Iris pigment epithelial cell (primary cell): ENCODE measurements at regions not wholly inside any gene's neighbourhood (a gene's known extent, or its start where the extent isn't known, plus 50 kb on each side); places are given as distances from the start of the nearest gene placed in this dataset.

Experiments
- DNase-seq: peaks from one replicate; pipeline ENCODE4 v3.0.0-alpha.2; 2011; ENCODE audit warnings: low read depth

DNA sequence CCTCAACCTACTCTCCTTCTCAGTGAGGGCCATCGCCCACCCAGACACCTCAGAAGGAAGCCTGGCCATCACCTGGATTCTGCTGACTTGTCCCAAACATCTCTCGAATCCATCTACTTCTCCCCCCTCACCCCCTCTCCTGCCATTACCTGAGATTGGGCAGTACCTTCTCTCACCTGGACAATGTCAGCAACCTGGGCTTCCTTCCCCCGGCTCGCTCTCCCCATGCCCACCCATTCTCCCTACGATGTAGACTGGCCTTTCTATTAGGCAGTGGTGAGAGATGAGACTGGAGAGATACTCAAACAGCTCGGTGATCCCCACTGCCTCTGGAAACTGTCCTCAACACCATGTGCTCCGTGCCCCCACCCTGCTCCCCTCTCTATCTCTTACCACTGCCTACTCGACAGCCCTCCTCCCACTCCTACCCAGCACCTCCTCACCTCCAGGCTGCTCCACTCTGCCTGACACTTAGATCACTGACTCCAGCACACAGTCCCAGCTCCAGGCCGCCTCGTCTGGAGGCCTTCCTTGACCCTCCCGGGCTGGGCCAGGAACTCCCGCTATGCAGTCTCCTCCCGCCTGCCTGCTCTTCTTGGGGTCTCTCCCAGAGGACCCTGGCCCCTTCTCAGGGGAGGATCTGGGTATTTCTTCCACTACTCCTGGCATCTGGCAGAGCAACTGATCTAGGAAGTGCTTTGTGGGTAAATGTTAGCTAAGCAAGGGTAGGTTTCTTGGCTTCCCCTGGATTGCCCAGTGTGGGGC, 235.8 kb upstream of the NLRP1 start:
- DNase-seq = no peak

DNA sequence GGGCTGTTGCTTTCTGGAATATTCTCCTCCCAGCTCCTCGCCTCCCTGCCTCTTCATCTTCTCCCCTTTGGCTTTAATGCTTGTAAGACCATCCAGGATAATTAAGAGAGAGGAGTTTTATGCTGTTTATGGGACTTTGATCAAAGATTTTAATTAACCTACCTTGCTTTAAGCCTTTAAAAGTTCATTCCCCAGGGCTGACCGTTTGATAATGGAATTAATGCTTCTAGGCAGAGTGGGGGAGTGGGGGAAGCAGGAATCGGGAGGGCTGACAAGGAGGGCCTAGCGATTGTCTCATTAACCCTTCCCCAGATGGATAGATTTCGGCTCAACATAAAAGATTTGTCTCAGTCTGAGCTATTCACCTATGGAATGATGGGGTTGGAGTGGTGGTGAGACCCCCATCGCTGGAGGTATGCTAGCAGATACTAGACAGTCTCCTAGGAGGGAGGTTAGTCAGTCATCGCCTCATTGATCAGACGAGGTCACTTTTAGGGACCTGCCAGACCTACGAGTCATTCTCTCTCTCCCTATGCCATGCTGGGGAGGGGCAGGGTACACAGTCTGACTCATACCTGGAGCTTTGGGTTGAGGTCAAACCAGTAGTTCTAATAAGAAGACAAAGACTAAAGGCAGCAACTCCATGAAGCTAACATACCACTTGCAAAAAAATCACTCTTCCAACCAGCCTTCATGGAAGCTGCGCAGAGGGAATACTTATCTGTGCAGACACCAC, 236.6 kb upstream of the NLRP1 start:
- no peak for DNase-seq

- DNase-seq = no peak
Observed at GRCh38 chr17:5821803-5822202, 237.5 kb upstream of the NLRP1 start.

GRCh38 chr17:5822281-5823060, 238.2 kb upstream of the NLRP1 start:
- no peak for DNase-seq

- no peak for DNase-seq
Observed at GRCh38 chr17:5823219-5823618, 238.9 kb upstream of the NLRP1 start.

DNA sequence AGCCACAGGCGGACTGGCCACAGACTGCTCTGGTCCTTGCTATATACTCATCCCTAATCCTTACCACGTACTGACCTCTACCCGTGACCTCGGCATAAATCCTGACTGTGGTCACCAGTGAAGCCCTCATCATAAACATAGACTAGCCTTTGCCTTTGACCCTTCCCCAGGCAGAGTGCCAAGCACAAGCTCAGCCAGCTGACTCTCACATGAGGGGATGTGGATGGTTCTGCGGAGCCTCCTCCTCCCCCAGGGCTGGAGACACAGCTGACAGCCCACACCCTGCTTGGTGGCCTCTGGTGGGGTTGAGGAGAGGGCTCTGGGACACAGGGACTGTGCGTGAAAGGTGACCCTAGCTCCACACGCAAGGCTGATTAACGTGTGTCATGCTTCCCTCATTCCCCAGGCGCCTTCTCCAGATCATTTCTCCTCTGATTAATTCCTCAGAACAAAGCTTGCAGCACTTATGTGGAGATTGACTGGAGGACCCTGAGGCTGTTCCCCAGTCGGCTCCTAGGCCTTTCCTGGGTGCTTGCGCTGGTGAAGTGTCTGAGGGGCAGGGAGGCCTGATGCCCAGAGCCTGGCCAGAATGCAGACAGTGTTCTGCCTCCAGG, 241.5 kb upstream of the NLRP1 start:
- DNase-seq = peak; percentile 45

GRCh38 chr17:5826384-5826783, 242.1 kb upstream of the NLRP1 start:
- peak; percentile 39 for DNase-seq

DNA sequence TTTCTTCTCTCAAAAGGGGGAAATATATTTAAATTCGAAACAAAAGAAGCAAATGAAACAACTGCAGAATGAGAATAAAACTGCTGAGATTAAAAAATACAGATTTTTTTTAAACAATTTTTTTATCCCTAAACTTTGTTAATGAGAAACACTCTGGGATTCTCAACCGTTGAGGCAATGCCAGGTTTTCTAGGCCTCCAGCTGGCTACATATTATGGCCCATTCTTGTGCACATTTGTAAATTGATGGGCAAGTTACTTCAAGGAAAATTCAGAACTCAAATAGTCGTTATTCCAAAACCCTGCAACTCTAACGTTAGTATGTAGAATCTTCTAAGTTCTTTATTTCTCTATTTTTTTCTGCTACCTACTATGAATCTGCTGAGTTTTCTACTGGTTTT, 239.3 kb upstream of the WSCD1 start:
- DNase-seq = no peak

- DNase-seq = peak; percentile 76
Observed at GRCh38 chr17:5832886-5833285, 237.3 kb upstream of the WSCD1 start.

- peak; percentile 50 for DNase-seq
Observed at GRCh38 chr17:5837055-5837491, 233.1 kb upstream of the WSCD1 start.

- no peak for DNase-seq
Observed at GRCh38 chr17:5838661-5839300, 231.4 kb upstream of the WSCD1 start.

DNA sequence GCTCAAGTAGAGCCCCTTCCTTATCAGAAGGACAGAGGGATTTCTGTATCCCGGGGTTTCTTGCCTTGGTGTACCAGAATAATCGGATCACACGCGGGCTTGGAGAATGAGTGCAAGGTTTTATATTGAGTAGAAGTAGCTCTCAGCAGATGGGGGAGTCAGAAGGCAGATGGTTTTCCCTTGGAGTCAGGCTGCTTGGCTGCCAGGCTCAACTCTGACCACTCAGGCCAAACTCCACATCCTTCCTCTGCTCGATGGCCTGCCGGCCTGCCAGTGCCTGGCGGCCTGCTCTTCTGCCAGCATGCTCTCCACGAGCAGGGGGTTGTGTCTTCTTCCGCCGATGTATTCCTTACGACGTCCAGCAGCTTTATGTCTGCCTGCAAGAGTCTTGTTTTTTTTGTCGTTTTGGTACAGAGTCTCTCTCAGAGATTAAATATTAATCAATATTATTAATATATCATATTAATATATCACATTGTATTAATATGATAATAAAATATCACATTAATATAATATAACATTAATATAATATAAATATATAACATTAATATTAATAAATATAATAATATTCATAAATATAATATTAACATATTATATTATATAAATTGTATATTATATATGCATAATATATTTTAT, 229.2 kb upstream of the WSCD1 start:
- no peak for DNase-seq

DNA sequence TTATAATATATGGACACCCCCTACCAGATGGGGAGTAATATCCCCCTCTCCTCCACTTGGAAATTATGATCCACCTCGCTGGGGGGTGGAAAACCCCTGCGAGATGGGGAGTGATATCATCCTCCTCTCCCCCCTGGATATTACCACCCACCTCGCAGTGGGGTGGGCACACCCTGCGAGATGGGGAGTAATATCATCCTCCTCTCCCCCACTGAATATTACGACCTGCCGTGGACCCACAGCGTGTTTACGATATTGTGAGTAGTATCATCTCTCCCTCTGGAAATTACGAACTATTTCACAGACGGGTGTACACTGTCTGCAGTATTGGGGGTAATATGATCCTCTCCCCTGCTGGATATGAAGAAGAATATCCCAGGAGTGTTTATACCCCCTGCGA, 228.3 kb upstream of the WSCD1 start:
- DNase-seq = no peak

DNA sequence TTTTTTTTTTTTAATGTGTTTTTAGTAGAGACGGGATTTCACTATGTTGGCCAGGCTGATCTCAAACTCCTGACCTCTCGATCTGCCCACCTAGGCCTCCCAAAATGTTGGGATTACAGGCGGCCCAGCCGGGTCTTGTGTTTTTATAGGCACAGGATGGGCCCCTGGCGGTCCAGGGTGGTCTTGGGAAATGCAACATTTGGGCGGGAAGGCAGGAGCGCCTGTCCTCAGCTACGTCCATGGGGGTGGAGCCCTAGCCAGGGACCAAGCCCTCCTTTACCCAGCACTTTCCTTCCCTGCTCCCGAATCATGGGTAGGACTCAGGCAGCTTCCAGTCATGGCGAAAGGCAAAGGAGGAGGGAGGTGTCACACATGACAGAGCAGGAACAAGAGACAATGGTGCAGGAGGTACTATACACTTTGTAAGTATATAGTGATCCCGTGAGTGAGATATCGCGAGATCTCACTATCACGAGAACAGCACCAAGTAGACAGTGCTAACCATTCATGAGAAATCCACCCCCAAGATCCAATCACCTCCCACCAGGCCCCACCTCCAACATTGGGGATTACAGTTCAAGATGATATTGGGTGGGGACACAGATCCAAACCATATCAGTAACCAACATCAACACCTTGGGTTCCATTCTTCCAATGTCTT, 226.7 kb upstream of the WSCD1 start:
- no peak for DNase-seq

DNA sequence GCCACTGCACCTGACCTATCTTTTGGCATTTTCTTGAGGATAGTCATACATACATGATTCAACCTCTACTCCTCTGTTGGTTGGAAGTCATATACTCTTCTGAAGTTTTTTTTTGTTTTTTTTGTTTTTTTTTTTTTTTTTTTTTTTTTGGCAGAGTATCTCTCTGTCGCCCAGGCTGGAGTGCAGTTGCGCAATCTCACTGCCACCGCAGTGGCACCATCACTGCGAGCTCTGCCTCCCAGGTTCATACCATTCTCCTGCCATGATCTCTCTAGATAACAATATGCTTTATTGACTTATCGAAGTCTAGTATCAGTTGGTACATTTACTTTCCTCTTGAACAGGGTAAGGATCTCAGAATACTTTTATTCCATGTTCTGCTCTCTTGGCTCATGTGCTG, 224.2 kb upstream of the WSCD1 start:
- no peak for DNase-seq

DNA sequence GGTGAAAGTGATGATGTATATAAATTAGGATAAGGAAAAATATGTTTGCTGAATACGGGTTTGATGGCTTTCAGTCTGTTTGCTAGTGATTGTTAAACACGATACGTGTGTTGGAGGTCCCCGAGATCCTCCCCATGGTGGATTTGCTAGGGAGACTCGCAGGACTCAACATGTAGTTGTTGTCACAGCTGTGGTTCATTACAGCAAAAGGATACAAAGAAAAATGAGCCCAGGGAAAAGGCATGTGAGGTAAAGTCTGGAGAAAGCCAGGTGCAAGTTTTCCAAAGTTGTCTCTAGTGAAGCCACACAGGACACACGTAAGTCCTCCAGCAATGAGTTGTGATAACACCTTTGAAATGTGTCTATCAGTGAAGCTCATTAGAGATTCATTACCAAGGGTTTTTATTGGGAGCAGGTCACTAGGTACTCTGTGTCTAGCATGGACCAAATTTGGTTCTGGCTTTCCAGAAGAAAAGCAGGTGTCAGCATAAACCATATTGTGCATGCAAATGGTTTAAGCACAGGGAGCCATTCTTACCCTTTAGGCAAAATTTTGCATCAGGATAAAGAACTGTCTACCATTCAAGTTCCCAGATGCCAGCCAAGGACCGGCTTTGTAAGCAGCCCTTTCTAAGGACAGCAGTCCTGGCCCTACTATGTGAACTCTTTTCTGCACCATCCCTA, 215.2 kb upstream of the WSCD1 start:
- DNase-seq = no peak

GRCh38 chr17:5861246-5861645, 208.9 kb upstream of the WSCD1 start:
- DNase-seq = no peak

DNA sequence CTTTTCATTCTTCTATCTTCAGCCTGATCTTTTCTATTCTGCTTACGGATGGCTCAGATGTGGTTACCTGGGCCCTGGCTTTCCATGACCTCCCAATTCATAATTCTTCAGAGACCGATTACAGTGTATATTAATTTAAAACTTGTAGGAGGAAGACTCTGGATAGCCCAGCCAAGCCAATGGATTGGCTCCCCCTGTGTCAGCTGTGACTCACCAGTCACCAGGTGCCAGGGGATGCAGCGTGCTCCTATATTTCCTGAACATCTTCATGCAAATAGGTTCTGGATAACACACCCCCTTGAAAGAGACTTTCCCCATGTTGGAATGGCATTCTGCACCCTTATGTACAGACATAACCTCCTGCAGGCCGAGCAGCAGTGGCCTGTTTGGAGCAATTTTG, 208.3 kb upstream of the WSCD1 start:
- DNase-seq = no peak

DNA sequence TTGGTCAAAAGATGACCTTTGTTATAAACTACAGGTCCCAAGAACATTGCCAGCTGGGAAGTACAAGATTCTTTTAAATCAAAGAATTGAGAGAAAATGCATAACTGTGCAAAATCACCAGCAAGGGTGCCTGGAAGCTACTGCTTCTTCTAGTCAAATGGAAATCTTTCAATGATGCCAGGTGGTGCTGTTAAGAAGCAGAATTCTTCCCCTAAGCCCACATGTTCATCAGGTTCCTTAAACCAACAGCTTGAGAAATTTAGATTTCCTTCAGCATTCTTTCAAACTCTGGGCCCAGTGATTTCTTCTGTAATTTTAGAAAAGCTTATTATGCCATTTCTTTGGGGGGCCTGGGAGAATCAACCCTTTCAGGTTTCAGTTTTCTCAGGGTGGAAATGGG, 207.8 kb upstream of the WSCD1 start:
- DNase-seq = no peak
